ENCODE measurements at regions not wholly inside any gene's neighbourhood (a gene's known extent, or its start where the extent isn't known, plus 50 kb on each side); places are given as distances from the start of the nearest gene placed in this dataset.
A peak's percentile ranks its signal among the peaks of the same experiment; 100 is the strongest.

DNA sequence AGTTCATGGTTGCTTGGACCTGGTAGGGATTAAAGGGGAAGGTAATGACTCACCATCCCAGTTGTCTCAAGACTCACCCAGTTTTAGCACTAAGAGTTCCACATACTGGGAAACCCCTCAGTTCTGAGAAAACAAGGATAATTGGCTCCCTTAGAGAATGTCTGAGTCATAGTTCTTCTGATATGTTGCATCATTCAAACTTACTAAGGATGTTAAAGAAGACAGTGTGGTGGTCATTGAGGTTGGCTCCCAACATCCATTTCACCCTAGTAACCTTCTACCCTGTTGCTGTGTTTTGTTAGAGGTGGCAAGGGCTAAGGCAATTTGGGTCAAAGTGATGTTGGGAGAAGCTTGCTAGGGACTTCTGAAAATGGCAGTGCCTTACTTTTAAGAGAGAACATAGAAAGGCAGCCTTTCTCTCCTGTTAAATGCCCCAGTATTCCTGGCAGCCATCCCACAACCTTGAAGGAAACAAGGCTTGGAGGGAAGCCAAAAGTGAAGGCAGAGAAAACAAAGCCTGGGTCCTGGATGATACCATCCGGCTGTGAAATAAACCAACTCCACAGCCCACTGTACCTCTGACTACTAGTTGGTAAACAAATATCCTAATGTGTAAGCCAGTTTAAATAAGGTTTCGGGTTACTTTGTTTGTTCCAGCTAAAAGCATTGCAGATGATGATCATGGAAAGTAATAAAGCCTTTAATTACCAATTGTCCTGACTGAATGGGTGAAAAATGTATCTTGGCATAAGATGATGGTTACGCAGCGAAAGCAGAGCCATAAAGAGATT, 80.4 kb upstream of the ADAMTSL1 start:
- DNase-seq, result no peak
- TF ChIP-seq POLR2A (IDR thresholded peaks at IDR 0.05; ENCODE audit: low read length), result no peak
- TF ChIP-seq GATA1 (IDR thresholded peaks at IDR 0.05; ENCODE audit: low read depth, low read length), result no peak

DNA sequence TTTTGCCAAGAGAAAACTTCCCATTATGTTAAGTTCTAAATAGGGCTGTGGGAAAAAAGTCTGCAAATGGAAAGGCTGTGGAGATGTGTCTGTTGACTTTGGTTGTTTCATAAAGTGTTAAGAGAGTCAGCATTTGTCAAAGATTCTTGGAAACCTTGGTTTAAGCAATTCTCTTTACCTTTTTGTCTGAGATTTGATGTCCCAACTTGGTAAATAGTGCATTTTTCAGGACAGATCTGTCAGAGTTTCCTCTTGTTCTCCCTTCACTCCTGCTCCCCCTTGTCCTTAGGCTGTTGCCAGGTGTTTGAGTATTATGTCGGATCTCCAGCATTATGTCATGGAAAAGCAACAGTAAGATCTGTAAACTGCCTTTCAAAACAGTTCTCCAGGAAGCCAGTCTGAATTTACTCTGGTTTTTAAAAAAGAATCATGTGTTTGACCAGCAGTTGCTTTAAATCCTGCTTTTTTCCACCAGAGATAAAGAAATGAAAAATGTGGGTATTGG, 79.1 kb upstream of the ADAMTSL1 start:
- DNase-seq, result no peak

DNA sequence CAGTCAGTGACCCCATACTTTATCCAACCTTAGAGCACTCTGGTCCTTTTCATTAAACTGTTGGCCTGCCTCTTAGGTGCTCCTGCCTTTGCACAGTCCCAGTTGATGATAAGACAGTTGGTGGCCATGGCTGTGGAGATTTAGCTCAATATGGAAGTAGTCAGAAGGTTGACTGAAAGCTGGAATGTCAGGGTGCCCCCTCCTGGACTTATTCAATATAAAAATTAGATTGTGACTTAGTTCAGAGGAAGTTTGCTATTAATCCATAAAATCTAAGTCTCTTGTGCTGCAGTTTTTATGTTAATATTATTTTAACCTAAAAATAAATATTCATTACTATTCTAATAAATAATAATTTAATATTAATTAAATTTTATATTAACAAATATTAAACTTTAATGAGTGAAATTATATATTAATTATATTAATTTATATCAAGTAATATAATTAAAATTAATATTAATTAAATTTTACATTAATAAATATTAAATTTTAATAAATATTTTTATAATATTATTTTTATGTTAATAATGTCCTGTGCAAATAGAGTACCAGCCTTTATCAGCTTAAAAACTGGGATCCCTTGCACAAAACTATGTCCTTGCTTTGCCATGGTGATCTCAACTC, 77.7 kb upstream of the ADAMTSL1 start:
- DNase-seq, result peak in 1 of 2 experiments; percentile 7
- TF ChIP-seq GATA1 (IDR thresholded peaks at IDR 0.05; ENCODE audit: low read depth, low read length), result no peak
- TF ChIP-seq POLR2A (IDR thresholded peaks at IDR 0.05; ENCODE audit: low read length), result no peak

More for the DNA sequence above, 79.1 kb upstream of the ADAMTSL1 start:
- TF ChIP-seq POLR2A (IDR thresholded peaks at IDR 0.05; ENCODE audit: low read length), result no peak
- no peak for TF ChIP-seq GATA1 (IDR thresholded peaks at IDR 0.05; ENCODE audit: low read depth, low read length)

DNA sequence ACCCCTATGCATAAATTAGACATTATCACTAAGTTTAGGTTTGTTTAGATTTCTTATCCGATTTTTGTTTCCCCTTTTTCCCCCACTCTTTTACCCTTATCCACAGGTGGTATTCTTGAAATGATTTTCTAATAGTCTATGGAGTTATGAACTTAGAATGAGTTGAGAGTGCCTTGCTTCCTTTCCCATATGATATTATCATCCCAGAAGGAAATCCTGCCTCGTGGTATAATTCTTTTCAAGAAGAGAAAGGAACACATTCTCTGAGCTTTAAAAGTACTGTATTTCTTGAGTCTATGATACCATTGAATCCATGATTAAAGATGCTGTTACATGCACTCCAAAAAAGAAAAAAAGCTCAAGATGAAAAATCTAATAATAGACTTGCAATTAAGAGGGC, 76.9 kb upstream of the ADAMTSL1 start:
- DNase-seq, result no peak
- TF ChIP-seq POLR2A (IDR thresholded peaks at IDR 0.05; ENCODE audit: low read length) (no peak), GATA1 (IDR thresholded peaks at IDR 0.05; ENCODE audit: low read depth, low read length) (no peak)

DNA sequence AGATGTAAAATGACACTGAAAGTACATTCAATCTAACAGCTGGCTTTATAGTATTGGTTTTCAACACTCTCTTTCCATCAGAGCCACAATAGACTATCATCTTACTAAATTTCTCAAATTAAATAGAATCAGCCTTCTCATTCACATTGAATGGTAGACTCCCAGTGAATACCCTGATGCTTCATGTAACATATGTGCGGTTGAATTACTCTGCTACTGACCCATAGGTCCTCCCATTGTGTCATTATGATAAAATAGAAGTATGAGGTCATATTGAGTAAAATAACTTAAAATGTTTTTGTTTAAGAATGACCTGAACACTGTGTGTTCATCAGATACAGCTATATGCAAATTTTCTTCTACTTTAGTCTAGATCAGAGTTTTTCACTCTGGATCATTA, 75.9 kb upstream of the ADAMTSL1 start:
- TF ChIP-seq GATA1 (IDR thresholded peaks at IDR 0.05; ENCODE audit: low read depth, low read length) (no peak), POLR2A (IDR thresholded peaks at IDR 0.05; ENCODE audit: low read length) (no peak)
- DNase-seq, result no peak

DNA sequence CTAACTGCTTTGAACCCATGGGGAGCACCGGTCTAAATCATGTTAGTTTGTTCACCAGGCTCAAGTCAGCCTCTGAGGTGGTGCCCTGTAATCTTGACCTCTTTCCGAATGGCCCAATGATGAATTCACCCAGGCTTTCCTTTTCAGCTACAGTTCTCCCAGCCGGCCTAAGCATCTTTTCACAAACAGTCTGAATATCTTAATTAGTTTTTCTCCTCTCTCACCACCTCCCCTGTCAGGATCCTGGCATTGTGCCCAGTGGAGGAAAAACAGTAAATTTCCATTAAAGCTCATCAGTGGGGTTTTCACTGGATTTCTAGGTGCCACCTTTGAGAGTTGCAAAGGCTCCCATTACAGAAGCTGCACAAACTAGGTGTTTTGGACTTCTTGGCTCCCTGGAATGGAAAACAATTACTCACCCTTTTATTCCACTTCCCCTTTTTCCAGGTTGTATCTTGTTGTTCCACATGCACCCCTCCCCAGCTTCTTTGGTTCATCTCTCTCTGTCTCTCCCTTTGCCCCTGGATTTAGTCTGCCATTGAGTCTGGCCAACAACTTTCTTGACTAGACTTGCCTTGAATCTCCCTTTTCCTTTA, 69.4 kb upstream of the ADAMTSL1 start:
- no peak for TF ChIP-seq GATA1 (IDR thresholded peaks at IDR 0.05; ENCODE audit: low read depth, low read length)
- no peak for TF ChIP-seq POLR2A (IDR thresholded peaks at IDR 0.05; ENCODE audit: low read length)

DNA sequence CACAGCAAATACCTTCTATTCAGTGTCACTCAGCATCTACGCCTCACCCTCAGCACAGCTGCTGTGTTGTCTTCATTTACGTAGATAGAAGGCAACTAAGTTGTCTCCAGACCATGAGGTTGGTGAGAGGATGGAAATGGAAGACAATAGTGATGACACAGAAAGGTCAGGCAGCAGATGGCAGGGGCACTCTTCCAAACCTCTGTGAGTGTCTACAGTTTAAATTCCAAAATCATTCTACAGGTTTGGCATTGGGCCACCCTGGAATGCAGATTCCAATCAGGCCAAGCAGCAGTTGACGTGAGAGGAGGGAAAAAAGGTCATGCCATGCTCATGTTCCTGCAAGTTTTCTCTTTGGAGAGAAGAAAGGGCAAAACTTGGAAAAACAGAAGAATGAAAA, 68.7 kb upstream of the ADAMTSL1 start:
- DNase-seq, result no peak
- TF ChIP-seq POLR2A (IDR thresholded peaks at IDR 0.05; ENCODE audit: low read length) (no peak), GATA1 (IDR thresholded peaks at IDR 0.05; ENCODE audit: low read depth, low read length) (no peak)

More for the DNA sequence above, 69.4 kb upstream of the ADAMTSL1 start:
- no peak for DNase-seq

DNA sequence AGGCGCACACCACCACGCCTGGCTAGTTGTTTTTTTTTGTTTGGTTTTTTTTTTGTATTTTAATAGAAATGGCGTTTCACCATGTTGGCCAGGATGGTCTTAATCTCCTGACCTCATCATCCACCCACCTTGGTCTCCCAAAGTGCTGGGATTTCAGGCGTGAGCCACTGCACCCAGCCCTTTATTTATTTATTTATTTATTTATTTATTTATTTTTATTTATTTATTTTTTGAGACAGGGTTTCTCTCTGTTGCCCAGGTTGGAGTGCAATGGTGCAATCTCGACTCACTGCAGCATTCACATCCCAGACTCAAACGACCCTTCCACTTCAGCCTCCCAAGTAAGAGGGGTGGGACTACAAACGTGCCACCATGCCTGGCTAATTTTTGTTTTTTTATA, 63.0 kb upstream of the ADAMTSL1 start:
- DNase-seq, result no peak
- no peak for TF ChIP-seq POLR2A (IDR thresholded peaks at IDR 0.05; ENCODE audit: low read length)
- no peak for TF ChIP-seq GATA1 (IDR thresholded peaks at IDR 0.05; ENCODE audit: low read depth, low read length)

DNA sequence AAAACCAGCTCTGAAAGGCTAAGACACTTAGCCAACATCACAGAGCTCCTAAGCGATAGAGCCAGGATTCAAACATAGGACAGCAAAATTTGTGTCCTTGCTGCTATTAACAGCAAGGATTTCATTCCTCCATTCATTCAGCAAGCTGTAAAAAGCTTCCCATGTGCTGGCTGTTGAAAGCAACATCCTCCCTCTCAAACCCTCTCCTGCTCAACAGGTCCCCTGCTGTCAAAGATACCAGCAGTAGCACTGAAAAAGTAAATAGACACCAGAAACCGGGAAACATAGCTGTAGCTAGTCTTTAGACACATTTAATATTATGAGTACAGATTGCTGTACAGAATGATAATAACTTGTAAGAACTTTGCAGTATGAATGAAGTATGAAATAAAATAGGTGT, 52.6 kb upstream of the ADAMTSL1 start:
- TF ChIP-seq GATA1 (IDR thresholded peaks at IDR 0.05; ENCODE audit: low read depth, low read length) (no peak), POLR2A (IDR thresholded peaks at IDR 0.05; ENCODE audit: low read length) (no peak)
- no peak for DNase-seq

DNA sequence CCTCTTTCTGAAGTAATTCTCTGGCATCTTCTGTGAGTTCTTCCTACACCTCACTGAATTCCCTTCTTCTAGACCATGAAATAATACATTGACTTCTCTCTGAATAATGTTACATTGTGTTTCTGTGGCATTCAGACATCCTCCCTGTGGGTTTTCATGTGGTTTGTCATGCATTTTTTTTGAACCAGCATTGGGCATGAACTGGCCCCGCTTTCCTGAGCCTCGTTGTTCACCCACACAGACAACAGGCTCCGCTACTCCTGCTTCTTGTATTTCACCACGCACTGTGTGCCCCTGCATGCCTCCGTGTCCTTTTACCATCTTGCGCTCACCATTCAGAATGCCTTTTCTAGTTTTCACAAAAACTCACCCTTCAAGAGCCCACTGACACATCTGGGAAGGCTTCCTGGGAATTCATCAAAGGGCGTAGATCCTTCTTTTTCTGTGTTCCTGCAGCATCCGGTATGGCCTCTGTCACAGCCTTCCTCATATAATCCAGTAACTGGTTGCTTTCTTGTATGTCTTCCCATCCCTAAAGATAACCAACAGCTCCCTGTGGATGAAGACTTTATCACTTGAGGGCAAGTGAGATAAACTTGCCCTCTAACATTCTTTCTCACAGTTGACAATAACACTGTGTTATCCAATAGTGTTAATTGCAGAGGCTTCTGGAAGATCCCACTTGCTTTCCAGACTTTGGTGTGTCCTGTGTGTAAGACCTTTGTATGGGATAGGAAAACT, 51.5 kb upstream of the ADAMTSL1 start:
- TF ChIP-seq GATA1 (IDR thresholded peaks at IDR 0.05; ENCODE audit: low read depth, low read length) (no peak), POLR2A (IDR thresholded peaks at IDR 0.05; ENCODE audit: low read length) (no peak)
- DNase-seq, result no peak

DNA sequence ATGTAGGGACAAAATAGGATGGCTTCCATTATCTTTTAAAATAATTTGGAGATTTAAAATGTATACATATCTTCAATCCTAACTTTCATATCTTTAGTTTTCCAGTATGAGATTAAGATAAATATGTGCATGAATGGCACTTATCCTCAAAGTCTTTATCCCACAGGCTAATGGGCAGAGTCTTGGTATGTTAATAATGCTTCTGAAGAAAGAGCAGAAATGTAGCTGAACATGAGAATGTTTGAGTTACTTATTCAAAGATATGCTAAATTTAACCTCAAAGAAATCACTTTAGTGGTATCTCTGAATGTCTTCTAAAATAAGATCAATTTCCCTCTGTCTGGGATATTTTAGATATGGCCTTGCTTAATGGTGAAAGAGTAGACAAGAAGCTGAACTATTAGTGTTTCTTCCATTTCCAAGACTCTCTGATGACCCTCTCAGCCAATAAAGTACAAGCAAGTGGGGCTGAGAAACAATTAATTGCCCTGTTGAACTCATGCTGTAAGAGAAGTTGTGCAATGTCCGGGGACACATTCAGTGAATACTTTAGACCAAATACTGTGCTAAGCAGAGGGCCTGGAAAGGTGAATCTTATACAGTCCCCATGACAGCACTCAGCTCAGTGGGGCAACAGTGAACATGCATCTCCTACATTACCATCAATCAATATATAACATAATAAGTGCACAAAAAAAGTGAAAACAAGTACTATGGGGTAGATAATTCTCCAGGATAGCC, 50.0 kb upstream of the ADAMTSL1 start:
- no peak for DNase-seq
- TF ChIP-seq GATA1 (IDR thresholded peaks at IDR 0.05; ENCODE audit: low read depth, low read length) (no peak), POLR2A (IDR thresholded peaks at IDR 0.05; ENCODE audit: low read length) (no peak)

Data from erythroblast (primary cell).